ENCODE measurements at regions not wholly inside any gene's neighbourhood (a gene's known extent, or its start where the extent isn't known, plus 50 kb on each side); places are given as distances from the start of the nearest gene placed in this dataset.

DNA sequence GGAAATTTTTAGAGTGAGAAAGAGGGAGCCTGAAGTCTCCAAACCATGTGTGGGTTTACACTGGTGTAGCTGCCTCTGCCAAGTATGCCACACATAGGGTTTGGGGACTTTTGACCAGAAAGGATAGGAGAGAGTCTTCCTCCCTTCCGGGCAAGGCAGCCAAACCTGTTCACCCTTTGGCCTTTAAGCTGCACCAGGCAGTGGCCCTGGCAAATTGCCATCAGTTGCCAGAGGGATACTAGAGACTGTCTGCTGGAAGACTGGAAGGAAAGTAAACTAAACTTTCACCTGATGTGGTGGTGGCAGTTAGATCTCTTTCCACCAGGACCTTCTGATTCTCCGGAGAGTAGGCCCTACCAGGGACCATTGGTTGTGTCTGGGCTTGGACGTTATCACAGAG, 1263.2 kb downstream of the FAM181B start:
- TF ChIP-seq, protein P1, sequence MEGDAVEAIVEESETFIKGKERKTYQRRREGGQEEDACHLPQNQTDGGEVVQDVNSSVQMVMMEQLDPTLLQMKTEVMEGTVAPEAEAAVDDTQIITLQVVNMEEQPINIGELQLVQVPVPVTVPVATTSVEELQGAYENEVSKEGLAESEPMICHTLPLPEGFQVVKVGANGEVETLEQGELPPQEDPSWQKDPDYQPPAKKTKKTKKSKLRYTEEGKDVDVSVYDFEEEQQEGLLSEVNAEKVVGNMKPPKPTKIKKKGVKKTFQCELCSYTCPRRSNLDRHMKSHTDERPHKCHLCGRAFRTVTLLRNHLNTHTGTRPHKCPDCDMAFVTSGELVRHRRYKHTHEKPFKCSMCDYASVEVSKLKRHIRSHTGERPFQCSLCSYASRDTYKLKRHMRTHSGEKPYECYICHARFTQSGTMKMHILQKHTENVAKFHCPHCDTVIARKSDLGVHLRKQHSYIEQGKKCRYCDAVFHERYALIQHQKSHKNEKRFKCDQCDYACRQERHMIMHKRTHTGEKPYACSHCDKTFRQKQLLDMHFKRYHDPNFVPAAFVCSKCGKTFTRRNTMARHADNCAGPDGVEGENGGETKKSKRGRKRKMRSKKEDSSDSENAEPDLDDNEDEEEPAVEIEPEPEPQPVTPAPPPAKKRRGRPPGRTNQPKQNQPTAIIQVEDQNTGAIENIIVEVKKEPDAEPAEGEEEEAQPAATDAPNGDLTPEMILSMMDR (IDR thresholded peaks at IDR 0.05; ENCODE audit: insufficient read depth, low read length, poor library complexity, severe bottlenecking), result no peak
- Histone ChIP-seq H3K36me3 (ENCODE audit: control insufficient read depth, insufficient read depth, low read length) (no peaks in the 10 kb centered on the region), H3K4me3 (replicated peaks; ENCODE audit: low read depth, low read length) (no peak overlapping the region), H3K27me3 (replicated peaks; ENCODE audit: control insufficient read depth, insufficient read depth, low read length) (no peaks in the 10 kb centered on the region)
- DNase-seq (ENCODE audit: extremely low read depth, insufficient read length), result no peak

DNA sequence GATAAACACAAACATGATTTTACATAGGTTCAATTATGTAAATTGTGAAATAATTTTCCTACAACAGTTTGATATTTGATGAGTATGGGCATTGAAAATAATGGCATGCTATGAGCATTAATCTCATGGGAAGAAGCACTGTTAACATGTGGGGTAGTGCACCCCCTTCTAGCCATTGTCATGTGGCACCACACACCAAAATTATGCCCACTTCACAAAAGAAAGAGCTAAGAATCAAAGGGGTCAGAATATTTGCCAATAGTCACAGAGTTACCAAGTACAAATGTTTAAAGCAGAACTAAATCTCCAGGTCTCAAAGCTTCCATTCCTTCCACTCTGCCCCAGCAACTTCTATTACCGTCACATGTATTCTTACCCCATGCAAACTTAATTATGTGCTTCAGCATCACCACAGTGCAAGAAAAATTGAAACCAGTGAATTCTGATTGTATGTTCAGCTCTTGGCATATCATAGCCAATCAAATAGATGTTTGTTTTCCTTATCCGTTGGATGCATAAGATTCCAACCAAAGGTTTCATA, 1273.8 kb downstream of the FAM181B start:
- no peaks in the 10 kb centered on the region for H3K36me3 ChIP-seq (ENCODE audit: control insufficient read depth, insufficient read depth, low read length)
- TF ChIP-seq, protein P1 (IDR thresholded peaks at IDR 0.05; ENCODE audit: insufficient read depth, low read length, poor library complexity, severe bottlenecking), result no peak
- H3K27me3 ChIP-seq (replicated peaks; ENCODE audit: control insufficient read depth, insufficient read depth, low read length), result no peaks in the 10 kb centered on the region
- H3K4me3 ChIP-seq (replicated peaks; ENCODE audit: low read depth, low read length), result no peak overlapping the region
- no peak for DNase-seq (ENCODE audit: extremely low read depth, insufficient read length)

DNA sequence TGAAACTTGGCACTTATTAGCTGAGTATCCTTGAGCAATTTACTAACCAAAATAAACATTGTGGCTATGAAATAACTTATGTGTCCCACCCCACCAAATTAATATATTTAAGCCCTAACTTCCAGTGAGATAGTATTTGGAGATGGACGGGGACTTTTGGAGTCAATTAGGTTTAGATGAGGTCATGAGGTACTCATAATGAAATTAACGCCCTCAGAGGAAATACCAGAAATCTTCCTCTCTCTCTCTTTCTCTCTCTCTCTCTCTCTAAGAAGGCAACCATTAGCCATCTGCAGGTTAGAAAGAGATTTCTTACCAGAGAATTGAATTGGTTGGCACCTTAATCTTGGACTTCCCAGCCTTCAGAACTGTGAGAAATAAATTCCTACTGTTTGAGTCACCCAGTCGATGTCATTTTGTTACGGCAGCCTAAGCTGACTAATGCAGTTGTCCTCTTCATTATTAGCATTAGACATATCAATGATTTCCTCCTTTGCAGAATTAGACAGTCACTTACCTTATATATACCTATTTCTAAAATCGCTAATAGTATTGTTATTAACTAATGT, 1284.0 kb downstream of the FAM181B start:
- Histone ChIP-seq H3K4me3 (replicated peaks; ENCODE audit: low read depth, low read length) (no peak overlapping the region), H3K36me3 (ENCODE audit: control insufficient read depth, insufficient read depth, low read length) (no peaks in the 10 kb centered on the region), H3K27me3 (replicated peaks; ENCODE audit: control insufficient read depth, insufficient read depth, low read length) (no peaks in the 10 kb centered on the region)
- no peak for DNase-seq (ENCODE audit: extremely low read depth, insufficient read length)
- TF ChIP-seq, protein P1 (IDR thresholded peaks at IDR 0.05; ENCODE audit: insufficient read depth, low read length, poor library complexity, severe bottlenecking), result no peak

DNA sequence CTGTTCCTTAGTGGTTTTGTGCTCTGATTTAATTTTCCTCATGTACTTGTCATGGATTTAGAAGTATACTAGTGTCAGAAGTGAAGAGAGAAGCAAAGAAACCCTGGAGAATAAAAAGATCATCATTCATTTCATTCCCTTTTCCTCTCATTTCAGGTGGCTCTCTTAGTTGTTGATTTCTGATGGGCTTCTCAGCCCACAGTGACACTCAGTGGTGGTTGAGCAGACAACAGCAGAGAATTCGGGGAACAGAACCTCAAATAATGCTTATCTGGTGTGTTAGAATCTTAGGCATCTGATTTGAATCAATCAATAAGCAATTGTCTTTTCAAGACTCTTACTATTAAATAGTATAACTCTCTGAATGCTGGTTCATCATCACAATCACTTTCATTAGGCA, 1289.4 kb downstream of the FAM181B start:
- TF ChIP-seq, protein P1 (IDR thresholded peaks at IDR 0.05; ENCODE audit: insufficient read depth, low read length, poor library complexity, severe bottlenecking), result peak; percentile 19
- Histone ChIP-seq H3K27me3 (replicated peaks; ENCODE audit: control insufficient read depth, insufficient read depth, low read length) (no peaks in the 10 kb centered on the region), H3K36me3 (ENCODE audit: control insufficient read depth, insufficient read depth, low read length) (no peaks in the 10 kb centered on the region), H3K4me3 (replicated peaks; ENCODE audit: low read depth, low read length) (no peak overlapping the region)
- no peak for DNase-seq (ENCODE audit: extremely low read depth, insufficient read length)

DNA sequence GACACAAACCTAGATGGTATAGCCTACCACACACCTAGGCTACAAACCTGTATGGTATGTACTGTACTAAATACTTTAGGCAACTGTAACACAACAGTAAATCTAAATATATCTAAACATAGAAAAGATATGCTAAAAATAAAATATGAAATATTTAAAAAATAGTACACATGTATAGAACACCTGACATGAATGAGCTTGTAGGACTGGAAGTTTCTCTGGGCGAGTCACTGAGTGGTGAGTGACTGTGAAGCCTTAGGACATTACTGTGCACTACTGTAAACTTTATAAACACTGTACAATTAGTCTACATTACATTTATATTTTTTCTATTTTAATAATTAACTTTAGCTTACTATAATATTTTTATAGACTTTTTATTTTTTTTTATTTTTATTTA, 1301.3 kb downstream of the FAM181B start:
- TF ChIP-seq, protein P1 (IDR thresholded peaks at IDR 0.05; ENCODE audit: insufficient read depth, low read length, poor library complexity, severe bottlenecking), result no peak
- DNase-seq (ENCODE audit: extremely low read depth, insufficient read length), result no peak
- H3K36me3 ChIP-seq (ENCODE audit: control insufficient read depth, insufficient read depth, low read length), result no peaks in the 10 kb centered on the region

DNA sequence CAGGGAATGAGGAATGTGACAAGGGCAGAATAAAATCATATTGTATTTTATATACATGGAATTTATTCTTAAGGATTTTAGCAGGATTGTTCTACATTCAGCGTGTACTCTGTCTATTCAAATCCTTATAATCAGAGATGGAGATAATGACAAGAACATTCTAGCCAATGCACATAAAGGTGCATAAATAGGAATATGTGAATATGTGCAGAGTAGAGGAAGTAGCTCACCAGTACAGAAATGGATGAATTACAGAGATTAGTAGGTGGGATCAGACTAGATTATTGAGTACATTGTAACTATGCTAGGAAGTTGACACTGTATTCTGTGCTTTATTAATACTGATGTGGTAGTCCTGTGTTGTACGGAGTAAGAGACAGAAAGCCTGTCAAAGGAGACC, 1308.8 kb downstream of the FAM181B start:
- no peaks in the 10 kb centered on the region for H3K27me3 ChIP-seq (replicated peaks; ENCODE audit: control insufficient read depth, insufficient read depth, low read length)
- H3K4me3 ChIP-seq (replicated peaks; ENCODE audit: low read depth, low read length), result no peak overlapping the region
- no peak for DNase-seq (ENCODE audit: extremely low read depth, insufficient read length)
- H3K36me3 ChIP-seq (ENCODE audit: control insufficient read depth, insufficient read depth, low read length), result no peaks in the 10 kb centered on the region
- TF ChIP-seq, protein P1 (IDR thresholded peaks at IDR 0.05; ENCODE audit: insufficient read depth, low read length, poor library complexity, severe bottlenecking), result no peak

More for the DNA sequence above, 1301.3 kb downstream of the FAM181B start:
- Histone ChIP-seq H3K27me3 (replicated peaks; ENCODE audit: control insufficient read depth, insufficient read depth, low read length) (no peaks in the 10 kb centered on the region), H3K4me3 (replicated peaks; ENCODE audit: low read depth, low read length) (no peak overlapping the region)

Measured in GM06990 (cell line).